ENCODE measurements at regions not wholly inside any gene's neighbourhood (a gene's known extent, or its start where the extent isn't known, plus 50 kb on each side); places are given as distances from the start of the nearest gene placed in this dataset.

GRCh38 chr12:28925719-28926376 is 223.2 kb upstream of the FAR2 start:
- no peaks in the 10 kb centered on the region for H3K36me3 ChIP-seq (replicated peaks in 1 of 2; ENCODE audit: insufficient read depth in 1 of 2, low read depth in 2 of 2)
- 41 to 56% methylated on average over 3 of the region's 3 CpGs for WGBS, 2 donors
- H3K9me3 ChIP-seq: no peaks in the 10 kb centered on the region
- intact Hi-C loops (cut with DNase I): no loop called here
- no peak overlapping the region for H3K4me3 ChIP-seq
- no peaks in the 10 kb centered on the region for H3K4me1 ChIP-seq
- H3K27me3 ChIP-seq: no peaks in the 10 kb centered on the region
- no peak for DNase-seq
- no peak for ATAC-seq
- TF ChIP-seq POLR2A (IDR thresholded peaks at IDR 0.05): no peak
- H3K27ac ChIP-seq: no peak overlapping the region

- no peak overlapping the region for H3K27ac ChIP-seq
- no peaks in the 10 kb centered on the region for H3K27me3 ChIP-seq
- TF ChIP-seq CTCF (IDR thresholded peaks at IDR 0.05): no peak
- no peak for TF ChIP-seq POLR2A (IDR thresholded peaks at IDR 0.05)
- no peak for DNase-seq
- no peaks in the 10 kb centered on the region for H3K4me1 ChIP-seq
- no peak overlapping the region for H3K4me3 ChIP-seq
- H3K36me3 ChIP-seq (replicated peaks in 1 of 2; ENCODE audit: insufficient read depth in 1 of 2, low read depth in 2 of 2): no peaks in the 10 kb centered on the region
- intact Hi-C loops (cut with DNase I): no loop called here
- ATAC-seq: no peak
- no peaks in the 10 kb centered on the region for H3K9me3 ChIP-seq
- 66 to 73% methylated on average over 2 of the region's 2 CpGs for WGBS, 2 donors
Measured at GRCh38 chr12:28930704-28931103, 218.4 kb upstream of the FAR2 start.

GRCh38 chr12:28933176-28933575 is 215.9 kb upstream of the FAR2 start:
- no peaks in the 10 kb centered on the region for H3K9me3 ChIP-seq
- WGBS, 2 donors: 77 to 78% methylated on average over 1 of the region's 1 CpG
- no peak for ATAC-seq
- no peak overlapping the region for H3K4me3 ChIP-seq
- no peaks in the 10 kb centered on the region for H3K27me3 ChIP-seq
- no peak for TF ChIP-seq CTCF (IDR thresholded peaks at IDR 0.05)
- no peak for TF ChIP-seq POLR2A (IDR thresholded peaks at IDR 0.05)
- DNase-seq: no peak
- H3K36me3 ChIP-seq (replicated peaks in 1 of 2; ENCODE audit: insufficient read depth in 1 of 2, low read depth in 2 of 2): no peaks in the 10 kb centered on the region
- intact Hi-C loops (cut with DNase I): no loop called here
- H3K4me1 ChIP-seq: no peaks in the 10 kb centered on the region
- no peak overlapping the region for H3K27ac ChIP-seq

GRCh38 chr12:28933864-28934527 is 215.1 kb upstream of the FAR2 start:
- Histone ChIP-seq H3K4me1 (no peaks in the 10 kb centered on the region), H3K27ac (no peak overlapping the region), H3K4me3 (no peak overlapping the region), H3K36me3 (replicated peaks in 1 of 2; ENCODE audit: insufficient read depth in 1 of 2, low read depth in 2 of 2) (no peaks in the 10 kb centered on the region), H3K9me3 (no peaks in the 10 kb centered on the region), H3K27me3 (no peaks in the 10 kb centered on the region)
- no peak for ATAC-seq
- intact Hi-C loops (cut with DNase I): no loop called here
- WGBS, 2 donors: 72% methylated on average over 8 of the region's 8 CpGs
- DNase-seq: no peak
- no peak for TF ChIP-seq CTCF (IDR thresholded peaks at IDR 0.05)
- TF ChIP-seq POLR2A (IDR thresholded peaks at IDR 0.05): no peak

- no peak overlapping the region for H3K27ac ChIP-seq
- H3K4me3 ChIP-seq: no peak overlapping the region
- intact Hi-C loops (cut with DNase I): no loop called here
- DNase-seq (no peak), ATAC-seq (no peak)
- 48 to 50% methylated on average over 1 of the region's 1 CpG for WGBS, 2 donors
- TF ChIP-seq CTCF (IDR thresholded peaks at IDR 0.05) (no peak), POLR2A (IDR thresholded peaks at IDR 0.05) (no peak)
- H3K36me3 ChIP-seq (replicated peaks in 1 of 2; ENCODE audit: insufficient read depth in 1 of 2, low read depth in 2 of 2): no peaks in the 10 kb centered on the region
- no peaks in the 10 kb centered on the region for H3K9me3 ChIP-seq
- H3K27me3 ChIP-seq: no peaks in the 10 kb centered on the region
- H3K4me1 ChIP-seq: no peaks in the 10 kb centered on the region
Measured at GRCh38 chr12:28936221-28936620, 212.9 kb upstream of the FAR2 start.
